WTC11 (cell line): ENCODE measurements at regions not wholly inside any gene's neighbourhood (a gene's known extent, or its start where the extent isn't known, plus 50 kb on each side); places are given as distances from the start of the nearest gene placed in this dataset.

ENCODE experiments used
- ATAC-seq: fragments of 200-7000 bp; cut with Tn5 transposase; 2 replicates; pipeline ENCODE4 v1.10.0; 2021; ENCODE audit warnings: mild to moderate bottlenecking, moderate library complexity
- CTCF ChIA-PET: fragments of 300-600 bp; sonication (Branson Sonifier 250); formaldehyde crosslinking; loops from one replicate; lab custom pipeline; 2021; ENCODE audit warnings: antibody characterized with exemption; lab: Charles Lee
- POLR2A ChIA-PET: fragments of 350-600 bp; sonication (Branson Sonifier 250); formaldehyde crosslinking; loops from one replicate; lab custom pipeline; 2021; ENCODE audit warnings: antibody characterized with exemption; lab: Charles Lee
- DNase-seq: peaks from one replicate; pipeline ENCODE4 v3.0.0; 2021; ENCODE audit warnings: low spot score
- H3K27ac Mint-ChIP-seq: 2 replicates; pipeline ENCODE4 v1.8.0; 2021; ENCODE audit warnings: mixed read lengths
- H3K27me3 Mint-ChIP-seq: 2 replicates; pipeline ENCODE4 v1.8.0; 2021; ENCODE audit warnings: low read depth, mild to moderate bottlenecking, moderate library complexity, mixed read lengths
- H3K36me3 Mint-ChIP-seq: 2 replicates; pipeline ENCODE4 v1.8.0; 2021; ENCODE audit warnings: mixed read lengths
- H3K4me1 Mint-ChIP-seq: 2 replicates; pipeline ENCODE4 v1.8.0; 2022; ENCODE audit warnings: mixed read lengths
- H3K4me3 Mint-ChIP-seq: 2 replicates; pipeline ENCODE4 v1.8.0; 2021; ENCODE audit warnings: mild to moderate bottlenecking, moderate library complexity, mixed read lengths
- H3K9me3 Mint-ChIP-seq: 2 replicates; pipeline ENCODE4 v1.8.0; 2021; ENCODE audit warnings: mixed read lengths
- AFF4 ChIP-seq: sonication (generic); formaldehyde crosslinking; IDR thresholded peaks from 2 replicates; pipeline ENCODE4 v1.8.1; 2023; ENCODE audit warnings: mild to moderate bottlenecking, missing genetic modification reagents, borderline replicate concordance
- ESRRA ChIP-seq: sonication (generic); formaldehyde crosslinking; IDR thresholded peaks from 2 replicates; pipeline ENCODE4 v1.8.1; 2022; ENCODE audit warnings: mild to moderate bottlenecking, missing genetic modification reagents, borderline replicate concordance
- GRHL2 ChIP-seq: fragments of 250-450 bp; sonication (Bioruptor Pico); IDR thresholded peaks from 2 replicates; pipeline ENCODE4 v1.8.0; 2022; ENCODE audit warnings: mild to moderate bottlenecking, moderate library complexity; ENCODE audit not compliant: insufficient replicate concordance, severe bottlenecking
- GTF2I ChIP-seq: fragments of 250-450 bp; sonication (Bioruptor Pico); conservative IDR thresholded peaks from 2 replicates; pipeline ENCODE4 v1.4.0; 2021; ENCODE audit warnings: mild to moderate bottlenecking
- KAT7 ChIP-seq: sonication (generic); formaldehyde crosslinking; IDR thresholded peaks from 2 replicates; pipeline ENCODE4 v1.8.1; 2023; ENCODE audit warnings: missing genetic modification reagents, mild to moderate bottlenecking, borderline replicate concordance
- MYBL2 ChIP-seq: sonication (generic); formaldehyde crosslinking; IDR thresholded peaks from 2 replicates; pipeline ENCODE4 v1.8.1; 2023; ENCODE audit warnings: mild to moderate bottlenecking, moderate library complexity, missing genetic modification reagents
- NFATC4 ChIP-seq: fragments of 250-450 bp; sonication (Bioruptor Pico); IDR thresholded peaks from 2 replicates; pipeline ENCODE4 v1.9.0; 2021; ENCODE audit warnings: mild to moderate bottlenecking
- OVOL2 ChIP-seq: fragments of 250-450 bp; sonication (Bioruptor Pico); IDR thresholded peaks from 2 replicates; pipeline ENCODE4 v1.9.0; 2021; ENCODE audit warnings: mild to moderate bottlenecking, borderline replicate concordance
- TEAD1 ChIP-seq: sonication (generic); formaldehyde crosslinking; IDR thresholded peaks from 2 replicates; pipeline ENCODE4 v1.8.0; 2022; ENCODE audit warnings: mild to moderate bottlenecking, missing genetic modification reagents
- ZNF138 ChIP-seq: sonication (generic); formaldehyde crosslinking; conservative IDR thresholded peaks from 2 replicates; pipeline ENCODE4 v1.8.1; 2022; ENCODE audit warnings: mild to moderate bottlenecking, moderate library complexity, missing genetic modification reagents
- ZNF425 ChIP-seq: fragments of 250-450 bp; sonication (Bioruptor Pico); conservative IDR thresholded peaks from 2 replicates; pipeline ENCODE4 v1.9.0; 2021; ENCODE audit warnings: mild to moderate bottlenecking
- TF ChIP-seq, protein P1 (sequence below): sonication (generic); formaldehyde crosslinking; IDR thresholded peaks from 2 replicates; pipeline ENCODE4 v1.8.0; 2023; ENCODE audit warnings: missing genetic modification reagents, mild to moderate bottlenecking, borderline replicate concordance
- TF ChIP-seq, protein P2 (sequence below): sonication (generic); formaldehyde crosslinking; IDR thresholded peaks from 2 replicates; pipeline ENCODE4 v1.8.1; 2022; ENCODE audit warnings: low read depth, missing genetic modification reagents, borderline replicate concordance
- TF ChIP-seq, protein P3 (sequence below): sonication (generic); formaldehyde crosslinking; IDR thresholded peaks from 2 replicates; pipeline ENCODE4 v1.8.0; 2022; ENCODE audit warnings: mild to moderate bottlenecking, missing genetic modification reagents

DNA sequence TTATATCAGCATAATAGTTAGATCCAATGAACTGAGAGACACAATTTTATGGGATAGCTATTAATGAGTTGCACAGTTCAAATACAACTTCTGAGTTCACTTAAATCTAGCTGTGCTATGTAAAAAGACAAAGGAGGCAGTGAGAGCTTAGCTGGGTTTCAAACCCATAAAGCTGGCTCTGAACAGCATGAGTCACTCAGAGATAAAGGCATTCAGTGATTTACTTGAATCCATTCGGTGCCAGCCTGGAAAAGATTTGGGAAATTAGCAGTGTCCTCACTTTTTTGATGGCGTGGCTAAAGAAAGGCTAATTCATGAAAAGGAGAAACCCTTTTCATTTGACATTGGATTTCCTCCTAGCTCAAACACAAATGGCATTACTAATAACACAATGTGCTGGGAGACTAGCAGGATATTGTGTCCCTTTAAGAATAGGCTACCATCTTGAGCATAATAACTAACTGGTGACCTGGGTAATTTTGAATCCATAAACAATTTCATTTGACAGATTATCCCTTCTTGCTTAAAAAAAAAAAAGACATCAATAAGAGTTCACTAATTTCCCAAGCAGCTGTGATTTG is 98.4 kb upstream of the NEUROD1 start (continued):
- TF ChIP-seq, protein P1, sequence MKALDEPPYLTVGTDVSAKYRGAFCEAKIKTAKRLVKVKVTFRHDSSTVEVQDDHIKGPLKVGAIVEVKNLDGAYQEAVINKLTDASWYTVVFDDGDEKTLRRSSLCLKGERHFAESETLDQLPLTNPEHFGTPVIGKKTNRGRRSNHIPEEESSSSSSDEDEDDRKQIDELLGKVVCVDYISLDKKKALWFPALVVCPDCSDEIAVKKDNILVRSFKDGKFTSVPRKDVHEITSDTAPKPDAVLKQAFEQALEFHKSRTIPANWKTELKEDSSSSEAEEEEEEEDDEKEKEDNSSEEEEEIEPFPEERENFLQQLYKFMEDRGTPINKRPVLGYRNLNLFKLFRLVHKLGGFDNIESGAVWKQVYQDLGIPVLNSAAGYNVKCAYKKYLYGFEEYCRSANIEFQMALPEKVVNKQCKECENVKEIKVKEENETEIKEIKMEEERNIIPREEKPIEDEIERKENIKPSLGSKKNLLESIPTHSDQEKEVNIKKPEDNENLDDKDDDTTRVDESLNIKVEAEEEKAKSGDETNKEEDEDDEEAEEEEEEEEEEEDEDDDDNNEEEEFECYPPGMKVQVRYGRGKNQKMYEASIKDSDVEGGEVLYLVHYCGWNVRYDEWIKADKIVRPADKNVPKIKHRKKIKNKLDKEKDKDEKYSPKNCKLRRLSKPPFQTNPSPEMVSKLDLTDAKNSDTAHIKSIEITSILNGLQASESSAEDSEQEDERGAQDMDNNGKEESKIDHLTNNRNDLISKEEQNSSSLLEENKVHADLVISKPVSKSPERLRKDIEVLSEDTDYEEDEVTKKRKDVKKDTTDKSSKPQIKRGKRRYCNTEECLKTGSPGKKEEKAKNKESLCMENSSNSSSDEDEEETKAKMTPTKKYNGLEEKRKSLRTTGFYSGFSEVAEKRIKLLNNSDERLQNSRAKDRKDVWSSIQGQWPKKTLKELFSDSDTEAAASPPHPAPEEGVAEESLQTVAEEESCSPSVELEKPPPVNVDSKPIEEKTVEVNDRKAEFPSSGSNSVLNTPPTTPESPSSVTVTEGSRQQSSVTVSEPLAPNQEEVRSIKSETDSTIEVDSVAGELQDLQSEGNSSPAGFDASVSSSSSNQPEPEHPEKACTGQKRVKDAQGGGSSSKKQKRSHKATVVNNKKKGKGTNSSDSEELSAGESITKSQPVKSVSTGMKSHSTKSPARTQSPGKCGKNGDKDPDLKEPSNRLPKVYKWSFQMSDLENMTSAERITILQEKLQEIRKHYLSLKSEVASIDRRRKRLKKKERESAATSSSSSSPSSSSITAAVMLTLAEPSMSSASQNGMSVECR (CRISPR knock-in tag) = no peak
- TF ChIP-seq ZNF425 (CRISPR knock-in tag) (no peak), TEAD1 (CRISPR knock-in tag) (no peak)
- TF ChIP-seq, all 79 proteins: peak for 0

GRCh38 chr2:181779288-181780021 is 99.1 kb upstream of the NEUROD1 start:
- TF ChIP-seq ZNF138 (CRISPR knock-in tag) = no peak
- no peak for TF ChIP-seq GTF2I (CRISPR knock-in tag)
- TF ChIP-seq KAT7 (CRISPR knock-in tag) = no peak
- TF ChIP-seq NFATC4 (CRISPR knock-in tag) = no peak
- TF ChIP-seq ESRRA (CRISPR knock-in tag) = no peak
- TF ChIP-seq AFF4 = no peak
- ChIA-PET POLR2A (no interaction called here), CTCF (no interaction called here)
- Mint-ChIP-seq H3K4me1 (peaks cover 18% of the 10 kb centered on the region), H3K27me3 (no peaks in the 10 kb centered on the region; the same call in 1 of the 2 replicates), H3K9me3 (no peaks in the 10 kb centered on the region), H3K27ac (no peak overlapping the region), H3K4me3 (no peak overlapping the region), H3K36me3 (no peaks in the 10 kb centered on the region)
- no peak for DNase-seq
- ATAC-seq = no peak

- peak; percentile 36 for ATAC-seq
- H3K4me1 Mint-ChIP-seq = peaks cover 18% of the 10 kb centered on the region
- no peak overlapping the region for H3K4me3 Mint-ChIP-seq
- no peaks in the 10 kb centered on the region; the same call in 1 of the 2 replicates for H3K27me3 Mint-ChIP-seq
- POLR2A ChIA-PET = no interaction called here
- no peaks in the 10 kb centered on the region for H3K36me3 Mint-ChIP-seq
- H3K9me3 Mint-ChIP-seq = no peaks in the 10 kb centered on the region
- CTCF ChIA-PET = interaction anchor here (0.6 to 0.7 kb wide), 2 partner anchors 15 to 109 kb away, joined by 3 read pairs; no protein-coding TSS in a partner anchor
- DNase-seq = no peak
- no peak overlapping the region for H3K27ac Mint-ChIP-seq
- TF ChIP-seq OVOL2 (no peak), GRHL2 (CRISPR knock-in tag) (no peak), ESRRA (CRISPR knock-in tag) (no peak), MYBL2 (CRISPR knock-in tag) (no peak), ZNF425 (CRISPR knock-in tag) (no peak)
- TF ChIP-seq, protein P2, sequence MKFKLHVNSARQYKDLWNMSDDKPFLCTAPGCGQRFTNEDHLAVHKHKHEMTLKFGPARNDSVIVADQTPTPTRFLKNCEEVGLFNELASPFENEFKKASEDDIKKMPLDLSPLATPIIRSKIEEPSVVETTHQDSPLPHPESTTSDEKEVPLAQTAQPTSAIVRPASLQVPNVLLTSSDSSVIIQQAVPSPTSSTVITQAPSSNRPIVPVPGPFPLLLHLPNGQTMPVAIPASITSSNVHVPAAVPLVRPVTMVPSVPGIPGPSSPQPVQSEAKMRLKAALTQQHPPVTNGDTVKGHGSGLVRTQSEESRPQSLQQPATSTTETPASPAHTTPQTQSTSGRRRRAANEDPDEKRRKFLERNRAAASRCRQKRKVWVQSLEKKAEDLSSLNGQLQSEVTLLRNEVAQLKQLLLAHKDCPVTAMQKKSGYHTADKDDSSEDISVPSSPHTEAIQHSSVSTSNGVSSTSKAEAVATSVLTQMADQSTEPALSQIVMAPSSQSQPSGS = no peak
- TF ChIP-seq, protein P3, sequence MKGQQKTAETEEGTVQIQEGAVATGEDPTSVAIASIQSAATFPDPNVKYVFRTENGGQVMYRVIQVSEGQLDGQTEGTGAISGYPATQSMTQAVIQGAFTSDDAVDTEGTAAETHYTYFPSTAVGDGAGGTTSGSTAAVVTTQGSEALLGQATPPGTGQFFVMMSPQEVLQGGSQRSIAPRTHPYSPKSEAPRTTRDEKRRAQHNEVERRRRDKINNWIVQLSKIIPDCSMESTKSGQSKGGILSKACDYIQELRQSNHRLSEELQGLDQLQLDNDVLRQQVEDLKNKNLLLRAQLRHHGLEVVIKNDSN (CRISPR knock-in tag) = no peak
These were observed 99.8 kb upstream of the NEUROD1 start for GRCh38 chr2:181780047-181780651.
